ENCODE measurements at regions not wholly inside any gene's neighbourhood (a gene's known extent, or its start where the extent isn't known, plus 50 kb on each side); places are given as distances from the start of the nearest gene placed in this dataset.

- TF ChIP-seq, protein P1, sequence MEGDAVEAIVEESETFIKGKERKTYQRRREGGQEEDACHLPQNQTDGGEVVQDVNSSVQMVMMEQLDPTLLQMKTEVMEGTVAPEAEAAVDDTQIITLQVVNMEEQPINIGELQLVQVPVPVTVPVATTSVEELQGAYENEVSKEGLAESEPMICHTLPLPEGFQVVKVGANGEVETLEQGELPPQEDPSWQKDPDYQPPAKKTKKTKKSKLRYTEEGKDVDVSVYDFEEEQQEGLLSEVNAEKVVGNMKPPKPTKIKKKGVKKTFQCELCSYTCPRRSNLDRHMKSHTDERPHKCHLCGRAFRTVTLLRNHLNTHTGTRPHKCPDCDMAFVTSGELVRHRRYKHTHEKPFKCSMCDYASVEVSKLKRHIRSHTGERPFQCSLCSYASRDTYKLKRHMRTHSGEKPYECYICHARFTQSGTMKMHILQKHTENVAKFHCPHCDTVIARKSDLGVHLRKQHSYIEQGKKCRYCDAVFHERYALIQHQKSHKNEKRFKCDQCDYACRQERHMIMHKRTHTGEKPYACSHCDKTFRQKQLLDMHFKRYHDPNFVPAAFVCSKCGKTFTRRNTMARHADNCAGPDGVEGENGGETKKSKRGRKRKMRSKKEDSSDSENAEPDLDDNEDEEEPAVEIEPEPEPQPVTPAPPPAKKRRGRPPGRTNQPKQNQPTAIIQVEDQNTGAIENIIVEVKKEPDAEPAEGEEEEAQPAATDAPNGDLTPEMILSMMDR (IDR thresholded peaks at IDR 0.05) = no peak
- TF ChIP-seq EZH2phosphoT487 (IDR thresholded peaks at IDR 0.05) = no peak
Measured at GRCh38 chr1:178573330-178573729, 60.4 kb downstream of the TEX35 start.
